ENCODE measurements at regions not wholly inside any gene's neighbourhood (a gene's known extent, or its start where the extent isn't known, plus 50 kb on each side); places are given as distances from the start of the nearest gene placed in this dataset.
"Not testable (repeated sequence)": the region's sequence is repeated elsewhere in the genome, so short reads cannot be mapped to it uniquely, and the experiment has no call there.

GRCh38 chr6:14887181-14887580, 358.7 kb upstream of the JARID2 start:
- H3K9me3 ChIP-seq = no peaks in the 10 kb centered on the region
- no peak for DNase-seq (ENCODE audit: low spot score)
- TF ChIP-seq CTCF (IDR thresholded peaks at IDR 0.05) = no peak
- H3K4me1 ChIP-seq = peaks cover 0 to 19% of the 10 kb centered on the region in 2 donors
- H3K27ac ChIP-seq = no peak overlapping the region
- no peak overlapping the region for H3K4me3 ChIP-seq
- no peaks in the 10 kb centered on the region for H3K36me3 ChIP-seq
- no peaks in the 10 kb centered on the region for H3K27me3 ChIP-seq

GRCh38 chr6:14887986-14888574, 357.8 kb upstream of the JARID2 start:
- DNase-seq (ENCODE audit: low spot score) = no peak
- TF ChIP-seq CTCF (IDR thresholded peaks at IDR 0.05) = no peak
- Histone ChIP-seq H3K36me3 (no peaks in the 10 kb centered on the region), H3K9me3 (no peaks in the 10 kb centered on the region), H3K27ac (peak overlapping the region in 1 of 2 donors; percentile 77), H3K27me3 (no peaks in the 10 kb centered on the region), H3K4me1 (peaks cover 0 to 11% of the 10 kb centered on the region in 2 donors), H3K4me3 (no peak overlapping the region)

GRCh38 chr6:14888575-14889000, 357.3 kb upstream of the JARID2 start:
- no peaks in the 10 kb centered on the region for H3K9me3 ChIP-seq
- H3K36me3 ChIP-seq = no peaks in the 10 kb centered on the region
- no peak for DNase-seq (ENCODE audit: low spot score)
- no peak for TF ChIP-seq CTCF (IDR thresholded peaks at IDR 0.05)
- H3K4me3 ChIP-seq = no peak overlapping the region
- H3K4me1 ChIP-seq = peaks cover 0 to 10% of the 10 kb centered on the region in 2 donors
- H3K27me3 ChIP-seq = no peaks in the 10 kb centered on the region
- H3K27ac ChIP-seq = peak overlapping the region in 1 of 2 donors; percentile 77

GRCh38 chr6:14889188-14889587, 356.7 kb upstream of the JARID2 start:
- no peaks in the 10 kb centered on the region for H3K27me3 ChIP-seq

GRCh38 chr6:14889611-14890593, 356.0 kb upstream of the JARID2 start:
- H3K36me3 ChIP-seq = no peaks in the 10 kb centered on the region
- H3K4me1 ChIP-seq = peaks cover 0 to 10% of the 10 kb centered on the region in 2 donors
- TF ChIP-seq CTCF (IDR thresholded peaks at IDR 0.05) = no peak
- H3K27ac ChIP-seq = peak overlapping the region in 1 of 2 donors; percentile 77
- H3K27me3 ChIP-seq = no peaks in the 10 kb centered on the region
- H3K4me3 ChIP-seq = no peak overlapping the region
- no peaks in the 10 kb centered on the region for H3K9me3 ChIP-seq
- no peak for DNase-seq (ENCODE audit: low spot score)

More at GRCh38 chr6:14889188-14889587, 356.7 kb upstream of the JARID2 start:
- Histone ChIP-seq H3K4me3 (no peak overlapping the region), H3K36me3 (no peaks in the 10 kb centered on the region), H3K9me3 (no peaks in the 10 kb centered on the region), H3K4me1 (peaks cover 0 to 10% of the 10 kb centered on the region in 2 donors), H3K27ac (peak overlapping the region in 1 of 2 donors; percentile 77)
- DNase-seq (ENCODE audit: low spot score) = no peak
- no peak for TF ChIP-seq CTCF (IDR thresholded peaks at IDR 0.05)

- H3K9me3 ChIP-seq; H3K27ac ChIP-seq; H3K4me1 ChIP-seq; H3K27me3 ChIP-seq; H3K36me3 ChIP-seq; DNase-seq (ENCODE audit: low spot score); H3K4me3 ChIP-seq: not testable (repeated sequence)
These were observed 354.0 kb upstream of the JARID2 start for GRCh38 chr6:14891820-14892375.

Data from right atrium auricular region (tissue), 2 donors.